Hepatocyte (in vitro differentiated cells): ENCODE measurements at regions not wholly inside any gene's neighbourhood (a gene's known extent, or its start where the extent isn't known, plus 50 kb on each side); places are given as distances from the start of the nearest gene placed in this dataset.

Source experiments
- DNase-seq: peaks from one replicate; pipeline ENCODE4 v3.0.0-alpha.2; 2016; ENCODE audit warnings: low spot score
- H2AFZ ChIP-seq: fragments of 200-600 bp; sonication (generic); 2 replicates; pipeline ENCODE4 v1.6.0; 2016; ENCODE audit warnings: antibody characterized with exemption, mild to moderate bottlenecking
- H3K27ac ChIP-seq: fragments of 200-600 bp; sonication (generic); 2 replicates; pipeline ENCODE4 v1.5.1; 2016; ENCODE audit warnings: mild to moderate bottlenecking
- H3K27me3 ChIP-seq: fragments of 200-600 bp; sonication (generic); 2 replicates; pipeline ENCODE4 v1.6.1; 2016
- H3K36me3 ChIP-seq: fragments of 200-600 bp; sonication (generic); replicated peaks from 2 replicates; pipeline ENCODE4 v1.5.1; 2016; ENCODE audit warnings: low read depth; ENCODE audit not compliant: insufficient read depth
- H3K4me1 ChIP-seq: fragments of 200-600 bp; sonication (generic); 2 replicates; pipeline ENCODE4 v1.5.1; 2016; ENCODE audit warnings: mild to moderate bottlenecking, moderate library complexity; ENCODE audit not compliant: insufficient read depth
- H3K4me2 ChIP-seq: fragments of 200-600 bp; sonication (generic); 2 replicates; pipeline ENCODE4 v1.6.0; 2016
- H3K4me3 ChIP-seq: fragments of 200-600 bp; sonication (generic); 2 replicates; pipeline ENCODE4 v1.5.1; 2016; ENCODE audit warnings: mild to moderate bottlenecking
- H3K79me2 ChIP-seq: fragments of 200-600 bp; sonication (generic); 2 replicates; pipeline ENCODE4 v1.6.0; 2017; ENCODE audit warnings: mild to moderate bottlenecking
- H3K9me2 ChIP-seq: fragments of 200-600 bp; sonication (generic); replicated peaks from 2 replicates; pipeline ENCODE4 v1.6.0; 2017; ENCODE audit warnings: mild to moderate bottlenecking; ENCODE audit not compliant: insufficient read depth
- H3K9me3 ChIP-seq: fragments of 200-600 bp; sonication (generic); 2 replicates; pipeline ENCODE4 v1.5.1; 2016; ENCODE audit warnings: low read depth, mild to moderate bottlenecking
- H4K20me1 ChIP-seq: fragments of 200-600 bp; sonication (generic); 2 replicates; pipeline ENCODE4 v1.6.0; 2016; ENCODE audit warnings: mild to moderate bottlenecking; ENCODE audit not compliant: insufficient read depth, poor library complexity, severe bottlenecking
- CTCF ChIP-seq: fragments of 200-600 bp; sonication (generic); IDR thresholded peaks from 2 replicates; pipeline ENCODE4 v1.5.1; 2016; ENCODE audit warnings: antibody characterized with exemption, mild to moderate bottlenecking; ENCODE audit not compliant: poor library complexity
- EZH2 ChIP-seq: fragments of 200-600 bp; sonication (generic); IDR thresholded peaks from 2 replicates; pipeline ENCODE4 v1.6.1; 2016; ENCODE audit warnings: antibody characterized with exemption, mild to moderate bottlenecking, borderline replicate concordance
- EZH2phosphoT487 ChIP-seq: fragments of 200-600 bp; sonication (generic); IDR thresholded peaks from one replicate; pipeline ENCODE4 v1.6.1; 2018; ENCODE audit warnings: antibody characterized with exemption, mild to moderate bottlenecking, low read depth, moderate library complexity; ENCODE audit not compliant: unreplicated experiment, severe bottlenecking
- WGBS: methylation state at CpG from one replicate; pipeline ENCODE4 v1.1.6; 2016; ENCODE audit warnings: low lambda C conversion rate; ENCODE audit errors: missing lambda C conversion rate; 5-methylcytosine and 5-hydroxymethylcytosine counted together

- Histone ChIP-seq H3K27ac (no peak overlapping the region), H3K36me3 (no peaks in the 10 kb centered on the region), H2AFZ (no peak overlapping the region), H3K9me2 (no peaks in the 10 kb centered on the region), H3K4me2 (no peak overlapping the region), H3K4me1 (no peaks in the 10 kb centered on the region), H3K9me3 (no peaks in the 10 kb centered on the region), H3K4me3 (no peak overlapping the region), H3K79me2 (no peaks in the 10 kb centered on the region), H4K20me1 (no peaks in the 10 kb centered on the region), H3K27me3 (no peaks in the 10 kb centered on the region)
- no peak for DNase-seq
- WGBS, result 89% methylated on average over 1 of the region's 1 CpG
- TF ChIP-seq CTCF, result no peak
- no peak for TF ChIP-seq EZH2
- no peak for TF ChIP-seq EZH2phosphoT487
Measured at GRCh38 chr11:26086028-26086427, 245.9 kb upstream of the ANO3 start.

GRCh38 chr11:26087120-26087935 lies 244.6 kb upstream of the ANO3 start:
- no peaks in the 10 kb centered on the region for H3K9me2 ChIP-seq
- no peak overlapping the region for H3K27ac ChIP-seq
- no peak overlapping the region for H3K4me2 ChIP-seq
- TF ChIP-seq EZH2, result no peak
- TF ChIP-seq EZH2phosphoT487, result no peak
- TF ChIP-seq CTCF, result no peak
- H3K36me3 ChIP-seq, result no peaks in the 10 kb centered on the region
- H3K27me3 ChIP-seq, result no peaks in the 10 kb centered on the region
- H3K4me3 ChIP-seq, result no peak overlapping the region
- no peaks in the 10 kb centered on the region for H3K9me3 ChIP-seq
- H3K4me1 ChIP-seq, result no peaks in the 10 kb centered on the region
- no peaks in the 10 kb centered on the region for H4K20me1 ChIP-seq
- no peaks in the 10 kb centered on the region for H3K79me2 ChIP-seq
- no peak for DNase-seq
- H2AFZ ChIP-seq, result no peak overlapping the region
- 95% methylated on average over 4 of the region's 4 CpGs for WGBS

- Histone ChIP-seq H3K4me3 (no peak overlapping the region), H2AFZ (no peak overlapping the region), H3K27ac (no peak overlapping the region), H3K4me2 (no peak overlapping the region), H3K4me1 (no peaks in the 10 kb centered on the region), H3K27me3 (no peaks in the 10 kb centered on the region), H3K9me2 (no peaks in the 10 kb centered on the region), H3K9me3 (no peaks in the 10 kb centered on the region), H4K20me1 (no peaks in the 10 kb centered on the region), H3K79me2 (no peaks in the 10 kb centered on the region), H3K36me3 (no peaks in the 10 kb centered on the region)
- no peak for DNase-seq
- 57% methylated on average over 1 of the region's 1 CpG for WGBS
- TF ChIP-seq EZH2, result no peak
- TF ChIP-seq CTCF, result no peak
- TF ChIP-seq EZH2phosphoT487, result no peak
Measured at GRCh38 chr11:26088391-26088790, 243.5 kb upstream of the ANO3 start.
